ENCODE measurements at regions not wholly inside any gene's neighbourhood (a gene's known extent, or its start where the extent isn't known, plus 50 kb on each side); places are given as distances from the start of the nearest gene placed in this dataset.
A peak's percentile ranks its signal among the peaks of the same experiment; 100 is the strongest.
"Not testable (repeated sequence)": the region's sequence is repeated elsewhere in the genome, so short reads cannot be mapped to it uniquely, and the experiment has no call there.

DNA sequence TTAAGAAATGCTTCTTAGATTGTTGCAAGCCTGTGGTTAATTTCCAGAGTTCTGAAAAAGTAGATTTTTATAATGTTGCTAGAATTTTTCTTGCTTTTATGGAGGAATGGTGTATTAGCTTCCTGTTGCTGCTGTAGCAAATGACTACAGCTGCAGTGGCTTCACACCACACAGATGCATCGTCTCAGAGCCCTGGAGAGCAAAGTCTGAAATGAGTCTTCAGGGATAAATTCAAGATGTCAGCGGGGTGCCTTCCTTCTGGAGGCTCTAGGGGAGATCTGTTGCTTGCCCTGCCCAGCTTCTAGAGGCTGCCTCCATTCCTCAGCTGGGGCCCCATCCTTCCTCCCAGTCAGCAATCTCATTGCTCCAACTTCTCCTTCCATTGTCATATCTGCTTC lies 187.8 kb downstream of the ZNF516 start:
- DNase-seq (ENCODE audit: extremely low read depth, low read depth), result no peak

- no peak for DNase-seq (ENCODE audit: extremely low read depth, low read depth)
These were observed 188.3 kb downstream of the ZNF516 start for GRCh38 chr18:76306685-76307292.

DNA sequence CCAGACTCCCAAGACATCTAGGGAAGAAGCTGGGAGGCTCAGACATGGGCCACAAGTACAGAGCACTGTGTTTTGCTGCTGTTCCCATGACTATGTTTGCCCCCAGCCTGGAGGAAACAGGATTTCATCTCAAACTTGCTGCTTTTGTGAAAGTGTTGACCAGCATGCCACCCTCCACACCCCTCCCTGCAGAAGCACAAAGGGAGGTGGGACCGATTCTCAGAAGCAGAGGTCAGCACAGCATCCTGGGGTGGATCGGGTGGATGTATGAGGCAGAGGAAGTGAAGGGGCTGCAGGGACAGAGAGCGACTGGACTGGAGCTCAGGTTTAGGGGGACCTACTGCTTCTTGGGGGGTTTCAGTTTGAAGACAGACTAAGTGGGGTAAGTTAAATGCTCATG lies 209.2 kb downstream of the ZNF516 start:
- DNase-seq (ENCODE audit: extremely low read depth, low read depth), result no peak

DNA sequence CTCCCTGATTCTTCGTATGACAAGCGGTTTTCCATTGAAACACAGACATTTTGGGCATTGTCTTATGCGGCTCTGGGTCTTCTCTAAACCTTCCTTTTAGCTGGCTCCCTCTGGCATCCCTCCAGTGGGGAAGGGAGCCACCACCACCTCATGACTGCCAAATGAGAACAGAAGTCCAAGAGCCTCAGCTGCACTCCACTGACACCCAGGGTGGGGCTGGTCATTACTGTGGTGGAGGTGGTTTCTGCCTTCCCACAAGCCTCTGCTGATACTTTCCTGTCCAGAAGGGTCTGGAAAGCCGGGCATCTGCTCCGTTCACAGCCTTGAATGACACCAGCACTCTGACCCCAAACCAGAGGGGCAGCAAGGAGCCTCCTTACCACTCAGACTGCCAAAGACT lies 213.5 kb downstream of the ZNF516 start:
- DNase-seq (ENCODE audit: extremely low read depth, low read depth), result no peak

- DNase-seq (ENCODE audit: extremely low read depth, low read depth), result no peak
These were observed 217.2 kb downstream of the ZNF516 start for GRCh38 chr18:76277801-76278200.

DNA sequence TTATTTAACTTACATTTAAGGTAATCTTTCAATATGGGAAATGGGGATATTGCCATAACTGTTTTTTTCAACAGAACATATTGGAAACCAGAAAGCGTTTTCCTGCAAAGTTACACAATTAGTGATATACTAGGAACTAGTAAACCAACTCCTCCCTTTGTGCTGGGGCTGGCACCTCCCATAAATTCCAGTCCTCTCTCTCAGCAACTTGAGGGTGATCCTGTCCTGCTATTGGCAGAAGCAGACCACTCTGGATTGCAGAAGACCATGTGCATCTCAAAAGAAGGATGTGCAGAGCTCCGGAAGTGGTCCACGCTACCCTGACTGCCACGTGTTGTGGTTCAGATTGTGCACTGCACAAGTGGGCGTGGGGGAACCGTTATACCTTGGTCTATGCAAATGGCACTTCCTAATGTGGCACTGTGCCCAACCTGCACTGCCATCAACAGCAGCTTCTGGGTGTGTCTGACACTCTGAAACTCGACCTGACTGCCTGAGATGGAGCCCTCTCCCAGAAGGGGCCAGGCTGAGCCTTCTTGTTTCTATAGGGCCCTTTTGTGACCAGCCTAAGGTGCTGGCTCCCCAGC lies 219.2 kb downstream of the ZNF516 start:
- DNase-seq (ENCODE audit: extremely low read depth, low read depth), result no peak

DNA sequence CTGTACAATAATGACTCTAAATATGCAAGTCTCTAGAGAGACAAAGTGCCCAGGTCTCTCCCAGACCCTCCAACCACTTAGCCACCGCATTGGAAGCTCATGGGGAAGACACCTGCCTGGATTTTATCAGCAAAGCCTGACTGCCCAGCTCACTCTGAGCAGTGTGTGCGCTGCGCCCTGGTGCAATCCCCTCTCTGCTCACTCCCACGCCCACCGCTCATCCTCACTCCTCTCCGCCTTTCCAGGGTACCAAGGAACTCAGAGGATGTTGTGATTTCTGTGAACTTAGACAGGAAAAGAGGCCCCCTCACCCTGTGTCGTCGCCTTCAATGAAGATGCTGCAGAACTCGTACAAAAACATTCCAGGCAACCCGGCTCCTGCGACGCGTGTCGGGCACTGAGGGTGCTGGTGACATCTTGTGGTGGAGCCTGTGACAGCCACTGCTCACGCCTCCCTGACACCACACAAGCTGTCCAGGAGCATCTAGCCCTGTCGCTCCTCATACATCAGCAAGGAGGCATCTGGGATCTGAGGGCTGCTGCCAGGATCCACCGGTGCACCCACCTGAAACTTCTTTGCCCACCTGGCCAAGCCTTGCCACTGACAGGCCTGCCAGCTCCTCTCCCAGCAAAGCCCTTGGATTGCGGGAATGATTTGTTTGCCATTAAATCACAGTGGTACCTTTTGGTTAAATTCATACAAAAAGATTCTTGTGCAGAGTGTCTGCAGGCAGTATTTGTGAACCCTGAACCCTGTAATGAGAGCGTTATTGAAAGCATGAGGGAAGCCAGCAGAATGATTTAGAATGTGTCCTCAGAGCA lies 220.4 kb downstream of the ZNF516 start:
- DNase-seq (ENCODE audit: extremely low read depth, low read depth), result peak; percentile 8

- DNase-seq (ENCODE audit: extremely low read depth, low read depth), result no peak
These were observed 221.1 kb downstream of the ZNF516 start for GRCh38 chr18:76273956-76274355.

GRCh38 chr18:76273036-76273545 lies 222.0 kb downstream of the ZNF516 start:
- no peak for DNase-seq (ENCODE audit: extremely low read depth, low read depth)

DNA sequence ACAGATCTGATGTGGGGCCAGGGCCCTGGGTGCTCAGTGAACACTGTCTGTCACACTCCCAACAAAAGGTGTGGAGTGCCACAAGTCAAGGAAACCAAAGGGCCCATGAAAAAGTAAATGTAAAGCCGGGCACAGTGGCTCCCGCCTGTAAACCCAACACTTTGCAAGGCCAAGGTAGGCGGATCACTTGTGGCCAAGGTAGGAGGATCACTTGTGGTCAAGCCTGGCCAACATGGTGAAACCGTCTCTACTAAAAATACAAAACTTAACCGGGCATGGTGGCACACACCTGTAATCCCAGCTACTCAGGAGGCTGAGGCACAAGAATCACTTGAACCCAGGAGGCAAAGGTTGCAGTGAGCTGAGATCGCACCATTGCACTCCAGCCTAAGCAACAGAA lies 227.6 kb downstream of the ZNF516 start:
- not testable (repeated sequence) for DNase-seq (ENCODE audit: extremely low read depth, low read depth)

DNA sequence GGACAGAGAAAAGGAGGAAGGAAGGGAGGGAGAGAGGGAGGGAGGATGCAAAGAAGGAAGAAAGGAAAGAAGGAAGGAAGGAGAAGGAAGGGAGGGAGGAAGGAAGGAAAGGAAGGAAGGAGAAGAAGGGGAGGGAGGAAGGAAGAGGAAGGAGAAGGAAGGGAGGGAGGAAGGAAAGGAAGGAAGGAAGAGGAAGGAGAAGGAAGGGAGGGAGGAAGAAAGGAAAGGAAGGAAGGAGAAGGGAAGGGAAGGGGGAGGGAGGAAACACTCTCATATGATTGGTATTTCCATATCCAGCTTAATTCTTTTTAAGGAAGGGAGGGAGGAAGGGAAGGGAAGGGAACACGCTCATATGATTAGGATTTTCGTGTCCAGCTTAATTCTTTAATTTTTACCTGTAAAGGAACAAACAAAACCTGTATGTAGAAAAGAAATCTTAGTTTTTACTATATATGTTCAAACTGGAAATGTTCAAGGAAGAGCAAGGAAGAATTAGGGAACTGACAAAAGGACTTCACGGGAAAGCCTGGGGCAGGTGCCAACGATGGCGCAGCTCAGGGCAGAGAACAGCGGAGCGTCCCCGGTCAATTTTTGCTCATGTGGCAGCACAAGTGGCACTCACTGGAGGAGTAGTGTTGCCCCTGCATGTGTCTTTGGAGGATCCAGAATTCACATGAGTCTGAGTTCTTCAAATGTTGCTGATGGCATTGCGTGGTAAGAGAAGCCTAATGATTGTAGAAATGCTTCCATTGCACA lies 228.6 kb downstream of the ZNF516 start:
- no peak for DNase-seq (ENCODE audit: extremely low read depth, low read depth)

GRCh38 chr18:76265497-76266235 lies 229.4 kb downstream of the ZNF516 start:
- no peak for DNase-seq (ENCODE audit: extremely low read depth, low read depth)

- no peak for DNase-seq (ENCODE audit: extremely low read depth, low read depth)
These were observed 230.2 kb downstream of the ZNF516 start for GRCh38 chr18:76264876-76265250.

DNA sequence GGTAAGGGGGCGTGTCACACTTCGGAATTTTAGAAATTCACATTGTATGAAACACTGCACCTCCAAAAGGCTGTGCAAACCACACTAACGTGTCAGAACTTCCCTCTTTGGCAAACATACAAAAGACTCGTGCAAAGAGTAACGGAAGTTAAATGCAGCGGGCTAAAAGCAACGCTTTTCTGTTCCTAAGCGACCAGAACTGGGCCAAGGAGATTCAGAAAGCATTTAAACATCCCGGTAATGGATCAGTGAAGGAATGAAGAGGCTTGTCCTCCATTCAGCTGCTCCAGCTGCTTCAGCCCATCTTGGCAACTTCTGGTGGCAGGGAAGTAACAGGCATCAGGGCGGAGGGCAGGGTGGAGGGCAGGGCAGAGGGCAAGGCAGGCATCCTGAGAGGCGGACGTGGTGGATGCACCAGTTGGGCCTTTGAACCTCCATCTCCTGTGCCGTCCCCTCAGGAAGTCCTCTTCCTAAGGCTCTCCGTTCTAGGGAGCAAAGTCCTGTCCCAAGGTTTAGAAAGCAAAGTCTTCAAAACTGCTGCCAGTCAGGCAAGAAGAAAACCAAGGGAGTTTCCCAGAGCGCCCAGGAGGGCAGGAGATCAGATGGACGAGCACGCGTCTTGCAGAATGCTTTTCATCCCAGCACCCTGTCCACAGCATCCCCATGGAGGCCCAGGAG lies 230.7 kb downstream of the ZNF516 start:
- no peak for DNase-seq (ENCODE audit: extremely low read depth, low read depth)

GRCh38 chr18:76263046-76264005 lies 231.7 kb downstream of the ZNF516 start:
- no peak for DNase-seq (ENCODE audit: extremely low read depth, low read depth)

DNA sequence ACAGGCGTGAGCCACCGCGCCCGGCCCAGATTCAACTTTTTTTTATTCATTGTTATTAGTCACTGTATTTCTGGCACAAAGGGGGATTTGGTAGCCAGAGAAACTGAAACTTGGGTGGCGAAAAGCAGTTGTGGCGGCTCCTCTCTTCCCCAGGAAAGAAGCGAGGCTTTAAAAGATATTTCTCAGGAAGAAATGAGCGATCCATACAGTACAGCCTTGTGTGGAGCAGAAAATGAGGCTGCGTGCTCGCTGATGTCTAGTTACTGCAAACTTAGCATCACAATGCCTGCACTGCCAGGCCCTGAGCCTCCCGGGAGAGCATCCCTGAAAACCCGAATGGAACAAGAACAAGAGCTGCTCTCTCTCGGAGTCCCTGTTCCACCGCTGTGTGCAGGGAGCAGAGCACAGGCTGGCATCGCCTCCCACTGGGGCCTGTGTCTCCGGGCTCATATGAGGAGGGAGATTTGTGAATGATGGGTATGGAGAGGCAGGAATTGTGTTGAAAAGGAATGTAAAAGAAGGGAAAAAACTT lies 234.0 kb downstream of the ZNF516 start:
- no peak for DNase-seq (ENCODE audit: extremely low read depth, low read depth)

DNA sequence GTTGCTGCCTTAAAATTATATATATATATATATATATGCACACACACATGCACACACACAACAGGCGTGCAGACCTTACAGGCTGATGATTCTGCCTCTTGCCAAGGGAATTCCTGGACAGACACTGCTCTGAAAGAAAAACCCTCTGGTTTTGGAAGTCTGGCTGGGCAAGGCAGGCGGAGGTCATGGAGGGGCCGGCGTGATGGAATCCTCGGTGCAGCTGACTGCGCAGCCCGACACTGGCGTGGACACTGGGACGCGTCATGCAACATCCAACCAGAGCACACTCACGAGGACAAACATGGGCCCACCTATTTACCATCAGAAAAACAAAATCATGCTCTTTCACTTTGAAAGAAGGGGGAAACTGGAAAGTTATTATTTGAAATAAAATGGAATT lies 235.3 kb downstream of the ZNF516 start:
- DNase-seq (ENCODE audit: extremely low read depth, low read depth), result no peak

GRCh38 chr18:76259096-76259495 lies 235.9 kb downstream of the ZNF516 start:
- no peak for DNase-seq (ENCODE audit: extremely low read depth, low read depth)
